Lower leg skin (tissue), 3 donors: ENCODE measurements at regions not wholly inside any gene's neighbourhood (a gene's known extent, or its start where the extent isn't known, plus 50 kb on each side); places are given as distances from the start of the nearest gene placed in this dataset.

Experiments
- POLR2A ChIP-seq, 2 donors: fragments of 450-650 bp; IDR thresholded peaks; one replicate each; pipeline ENCODE4 v1.6.1; 2016 to 2017; ENCODE audit warnings: antibody characterized with exemption in 2 of 2, mild to moderate bottlenecking in 1 of 2, moderate library complexity in 1 of 2
- TF ChIP-seq, protein P1 (sequence below), 3 donors: fragments of 450-650 bp; IDR thresholded peaks; one replicate each; pipeline ENCODE4 v1.5.1; 2016; ENCODE audit warnings: antibody characterized with exemption in 3 of 3, mild to moderate bottlenecking in 3 of 3, moderate library complexity in 2 of 3

DNA sequence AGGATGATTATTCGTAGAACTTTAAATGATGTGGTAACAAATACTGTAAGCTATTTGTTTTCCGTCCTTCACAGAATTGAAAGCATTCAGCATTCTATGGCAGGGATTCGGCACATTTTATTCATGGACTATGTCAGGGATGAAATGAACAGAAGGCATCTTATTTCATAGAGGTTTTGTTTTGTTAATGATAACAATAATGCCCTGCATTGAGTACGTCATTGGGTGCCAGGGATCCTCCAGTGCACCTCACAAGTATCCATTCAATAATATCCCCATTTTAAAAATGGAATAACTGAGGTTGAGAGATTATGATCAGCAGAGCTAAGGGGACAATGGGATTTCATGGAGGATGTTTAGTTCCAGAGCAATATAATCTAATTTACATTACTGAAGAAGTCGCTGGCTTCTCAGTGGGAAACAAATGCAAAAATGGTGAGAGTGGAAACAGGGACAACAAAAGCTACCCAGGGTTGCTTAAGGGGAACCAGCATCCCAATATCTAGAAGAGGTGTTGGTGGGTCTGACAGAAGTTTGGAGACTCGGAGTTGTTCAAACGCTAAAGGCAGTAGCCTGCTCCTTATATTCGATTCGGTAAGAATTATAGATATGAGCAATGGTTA, 985.7 kb upstream of the WWC1 start:
- TF ChIP-seq, protein P1, sequence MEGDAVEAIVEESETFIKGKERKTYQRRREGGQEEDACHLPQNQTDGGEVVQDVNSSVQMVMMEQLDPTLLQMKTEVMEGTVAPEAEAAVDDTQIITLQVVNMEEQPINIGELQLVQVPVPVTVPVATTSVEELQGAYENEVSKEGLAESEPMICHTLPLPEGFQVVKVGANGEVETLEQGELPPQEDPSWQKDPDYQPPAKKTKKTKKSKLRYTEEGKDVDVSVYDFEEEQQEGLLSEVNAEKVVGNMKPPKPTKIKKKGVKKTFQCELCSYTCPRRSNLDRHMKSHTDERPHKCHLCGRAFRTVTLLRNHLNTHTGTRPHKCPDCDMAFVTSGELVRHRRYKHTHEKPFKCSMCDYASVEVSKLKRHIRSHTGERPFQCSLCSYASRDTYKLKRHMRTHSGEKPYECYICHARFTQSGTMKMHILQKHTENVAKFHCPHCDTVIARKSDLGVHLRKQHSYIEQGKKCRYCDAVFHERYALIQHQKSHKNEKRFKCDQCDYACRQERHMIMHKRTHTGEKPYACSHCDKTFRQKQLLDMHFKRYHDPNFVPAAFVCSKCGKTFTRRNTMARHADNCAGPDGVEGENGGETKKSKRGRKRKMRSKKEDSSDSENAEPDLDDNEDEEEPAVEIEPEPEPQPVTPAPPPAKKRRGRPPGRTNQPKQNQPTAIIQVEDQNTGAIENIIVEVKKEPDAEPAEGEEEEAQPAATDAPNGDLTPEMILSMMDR (IDR thresholded peaks at IDR 0.05), result no peak
- TF ChIP-seq POLR2A (IDR thresholded peaks at IDR 0.05), result no peak
